C1 segment of cervical spinal cord (tissue), 14 donors: ENCODE measurements at regions not wholly inside any gene's neighbourhood (a gene's known extent, or its start where the extent isn't known, plus 50 kb on each side); places are given as distances from the start of the nearest gene placed in this dataset.

Experiments used
- DNase-seq, 14 donors: peaks; one replicate each; lab custom pipeline; 2025; lab: John Stamatoyannopoulos, UW

DNA sequence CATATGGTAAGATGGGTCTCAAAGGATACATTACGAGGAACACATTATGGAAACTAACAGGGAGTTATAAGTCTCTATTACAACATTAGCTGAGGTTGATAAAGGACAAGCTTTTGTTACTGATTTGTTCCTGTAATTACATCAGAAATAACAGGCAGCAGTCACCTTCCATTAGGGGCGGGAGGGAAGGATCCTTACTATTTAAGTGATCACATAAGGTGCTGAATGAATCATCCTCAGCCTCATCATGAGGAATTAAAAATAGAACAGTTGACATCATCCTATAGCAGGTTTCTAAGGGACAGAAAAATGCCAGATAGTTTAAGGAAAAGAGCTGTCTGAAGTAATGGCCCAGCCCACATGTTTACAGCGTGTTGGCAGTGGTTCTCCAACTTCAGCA lies 86.9 kb upstream of the MGAT5 start:
- no peak for DNase-seq

DNA sequence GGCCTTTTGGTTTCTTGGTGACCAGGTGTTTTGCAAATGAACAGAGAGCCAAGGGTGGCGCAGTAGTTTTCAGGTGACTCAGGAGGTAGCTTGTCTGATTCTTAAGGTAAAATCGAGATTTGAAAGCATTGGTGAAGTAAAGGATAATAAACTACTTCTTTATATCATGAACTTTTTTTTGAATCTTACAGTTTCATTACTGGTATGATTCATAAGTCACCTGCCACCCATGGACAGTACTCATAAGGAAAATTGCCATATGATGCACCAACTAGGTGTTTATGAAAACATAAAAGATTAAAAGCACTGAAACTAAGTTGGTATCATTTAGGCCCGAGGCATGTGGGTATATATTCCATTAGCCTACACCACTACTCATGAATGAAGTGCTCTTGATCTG lies 84.1 kb upstream of the MGAT5 start:
- no peak for DNase-seq

DNA sequence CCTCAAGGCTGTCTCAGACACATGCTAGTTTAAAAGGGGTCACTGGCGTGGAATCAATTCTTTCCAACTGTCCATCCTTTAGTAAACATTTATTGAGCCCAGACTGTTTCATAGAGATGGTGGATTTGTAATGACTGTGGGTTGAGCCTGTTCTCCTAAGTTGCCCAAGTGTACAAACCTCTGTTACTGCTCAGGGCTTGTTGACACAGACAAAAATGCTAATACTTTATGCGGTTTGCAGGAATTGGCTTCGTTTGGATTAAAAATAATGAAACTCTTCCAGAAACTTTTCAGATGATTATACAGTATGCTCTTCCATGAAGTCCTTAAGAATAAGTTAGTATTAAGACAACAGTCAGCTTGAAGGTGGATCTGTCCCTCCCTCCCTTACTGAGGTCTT lies 83.6 kb upstream of the MGAT5 start:
- DNase-seq, result no peak

- DNase-seq, result no peak
These were observed 83.2 kb upstream of the MGAT5 start for GRCh38 chr2:134170700-134171099.

DNA sequence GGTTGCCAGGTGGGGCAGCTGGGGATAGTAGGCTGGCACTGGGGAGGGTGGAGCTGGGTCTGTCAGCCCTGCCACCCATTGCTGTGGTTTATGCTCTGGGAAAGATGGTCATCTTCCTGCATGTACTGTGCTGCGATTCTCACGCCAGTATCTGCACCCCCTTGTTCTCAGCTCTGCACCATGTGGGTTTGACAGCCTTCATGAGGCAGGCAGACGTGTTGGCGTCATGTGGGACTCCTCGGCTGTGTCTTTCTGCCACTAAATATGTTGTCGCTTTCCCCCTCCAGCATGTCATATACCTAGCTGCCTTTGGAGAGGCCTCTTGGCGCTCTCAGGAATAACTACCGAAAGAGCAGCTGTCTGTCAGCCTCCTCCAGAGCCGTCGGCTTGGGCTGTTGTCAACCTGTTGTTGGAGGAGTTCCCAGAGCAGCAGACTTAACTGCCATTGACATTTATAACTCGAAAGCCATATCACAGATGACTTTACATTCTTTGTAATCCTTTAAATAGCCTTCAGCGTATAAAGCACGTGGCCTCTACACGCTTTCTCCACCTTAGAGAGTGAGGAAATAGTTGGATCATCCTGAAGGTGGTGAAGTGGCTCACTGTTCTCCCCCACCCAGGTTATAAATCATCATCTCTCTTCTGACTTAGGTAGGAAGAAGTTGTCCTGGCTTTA lies 80.4 kb upstream of the MGAT5 start:
- DNase-seq, result peak in 1 of 14 donors; percentile 74

DNA sequence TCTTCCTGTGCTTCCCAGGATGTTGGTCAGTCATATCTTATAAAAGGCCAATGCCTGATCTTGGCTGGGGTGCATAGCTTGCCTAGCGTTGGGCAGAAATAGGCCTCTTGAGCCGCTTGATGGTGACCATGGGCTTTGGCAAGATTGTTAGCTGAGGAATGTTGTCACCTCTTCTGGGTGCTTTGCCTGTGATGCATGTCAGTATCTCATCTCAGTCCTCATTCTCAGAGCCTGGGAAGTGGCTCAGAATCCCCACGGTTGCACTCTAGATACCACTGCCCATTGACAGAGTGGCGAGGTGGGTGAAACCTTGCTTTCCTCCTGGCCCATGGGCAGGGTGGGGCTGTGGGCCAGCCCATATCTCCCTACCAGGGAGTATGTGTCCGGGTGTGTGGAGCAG lies 79.2 kb upstream of the MGAT5 start:
- DNase-seq, result no peak

DNA sequence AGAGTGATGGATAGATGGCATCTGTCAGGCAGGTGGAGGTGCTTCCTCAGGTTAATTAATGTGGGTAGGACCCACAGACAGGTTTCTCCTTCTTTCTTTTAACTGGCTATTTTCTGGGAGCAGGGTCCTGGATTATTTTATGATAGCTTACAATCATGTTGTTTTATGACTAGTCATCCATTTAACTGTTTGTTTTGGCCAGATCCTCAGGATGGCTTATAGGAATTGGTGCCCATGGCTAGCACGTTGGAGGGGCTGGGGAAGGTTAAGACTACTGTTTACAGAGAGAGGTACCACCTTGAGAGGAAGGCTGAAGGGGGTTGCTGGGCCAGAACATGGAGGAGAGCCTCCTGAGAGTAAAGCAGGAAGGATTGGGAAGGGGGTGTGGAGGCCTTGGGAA lies 78.0 kb upstream of the MGAT5 start:
- DNase-seq, result no peak

- DNase-seq, result peak in 1 of 14 donors; percentile 77
These were observed 76.4 kb upstream of the MGAT5 start for GRCh38 chr2:134177351-134177931.

- DNase-seq, result no peak
These were observed 75.6 kb upstream of the MGAT5 start for GRCh38 chr2:134178138-134178877.

DNA sequence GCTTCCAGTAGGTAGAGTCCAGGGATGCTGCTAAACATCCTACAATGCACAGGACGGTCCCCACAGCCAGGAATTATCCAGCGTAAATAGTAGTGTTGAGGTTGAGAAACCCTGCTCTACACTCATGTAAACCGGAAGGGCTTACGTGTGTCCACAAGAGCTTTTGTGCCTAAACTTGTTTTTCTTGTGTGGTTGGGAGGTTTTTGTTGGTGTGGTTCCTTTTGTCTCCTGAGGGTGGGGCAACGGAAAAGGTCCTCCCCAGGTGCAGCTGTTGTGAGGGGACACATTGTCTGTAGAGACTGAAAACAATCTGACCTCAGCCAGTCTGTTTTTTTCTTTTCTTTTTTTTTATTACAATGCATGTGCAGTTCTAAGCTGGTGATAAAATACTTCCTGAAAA lies 72.7 kb upstream of the MGAT5 start:
- no peak for DNase-seq

GRCh38 chr2:134183679-134184078 lies 70.2 kb upstream of the MGAT5 start:
- DNase-seq, result peak in 1 of 14 donors; percentile 5

DNA sequence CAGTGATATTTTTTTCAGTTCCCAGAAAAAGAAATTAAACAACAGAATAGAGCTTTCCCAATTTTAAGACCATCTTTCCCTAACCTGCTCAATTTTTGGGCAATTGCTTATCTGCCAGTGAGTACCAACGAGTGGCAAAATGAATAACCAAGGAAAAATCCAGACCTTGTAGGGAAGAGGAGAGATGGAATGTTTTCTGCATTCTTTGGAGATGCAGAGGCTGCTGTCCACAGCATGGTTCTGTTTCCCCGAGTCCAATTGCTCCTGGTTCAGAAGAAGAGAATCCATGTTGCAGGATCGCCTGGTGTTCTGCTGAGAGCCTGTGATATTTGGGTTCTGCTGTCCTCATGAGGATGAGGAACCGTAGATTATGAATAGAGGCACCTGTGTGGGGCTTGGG lies 68.2 kb upstream of the MGAT5 start:
- DNase-seq, result no peak

GRCh38 chr2:134189009-134189720 lies 64.7 kb upstream of the MGAT5 start:
- no peak for DNase-seq

GRCh38 chr2:134190062-134190806 lies 63.6 kb upstream of the MGAT5 start:
- DNase-seq, result no peak

DNA sequence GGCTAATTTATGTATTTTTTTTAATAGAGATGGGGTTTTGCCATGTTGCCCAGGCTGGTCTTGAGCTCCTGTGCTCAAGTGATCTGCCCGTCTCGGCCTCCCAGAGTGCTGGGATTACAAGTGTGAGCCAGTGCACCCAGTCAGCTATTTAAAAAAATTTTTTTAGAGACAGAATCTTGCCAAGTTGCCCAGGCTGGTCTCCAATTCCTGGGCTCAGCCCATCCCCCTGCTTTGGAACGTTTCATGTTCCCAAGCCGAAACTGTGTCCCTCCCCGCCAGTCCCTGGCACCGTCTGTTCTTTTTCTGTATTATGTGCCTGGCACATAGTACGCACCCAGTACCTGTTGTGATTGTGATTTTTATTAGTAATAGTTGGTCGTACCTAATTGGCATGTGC lies 63.1 kb upstream of the MGAT5 start:
- peak in 3 of 14 donors; percentile 9 to 41 (median 23) for DNase-seq

GRCh38 chr2:134191835-134192234 lies 62.0 kb upstream of the MGAT5 start:
- no peak for DNase-seq

- DNase-seq, result no peak
These were observed 60.9 kb upstream of the MGAT5 start for GRCh38 chr2:134193006-134193405.

- no peak for DNase-seq
These were observed 59.4 kb upstream of the MGAT5 start for GRCh38 chr2:134194519-134194918.

DNA sequence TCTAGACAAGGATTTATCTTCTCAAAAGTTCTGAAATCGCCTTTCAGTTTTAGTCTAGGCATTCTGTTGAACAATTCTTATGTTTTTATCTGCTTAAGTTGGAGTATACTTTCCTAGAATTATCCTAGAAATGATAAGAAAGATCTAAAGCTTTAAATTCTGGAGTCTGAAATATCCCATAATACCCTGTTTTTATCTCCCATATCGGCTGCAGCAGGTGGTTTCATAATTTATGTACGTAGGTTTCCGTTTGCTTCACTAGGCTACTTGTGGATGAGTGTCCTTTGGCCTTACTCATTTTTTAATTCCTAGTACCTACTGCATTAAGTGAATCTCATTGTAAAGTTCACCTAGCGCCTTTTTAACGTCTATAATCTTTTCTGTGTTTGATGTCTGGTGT lies 58.5 kb upstream of the MGAT5 start:
- no peak for DNase-seq

GRCh38 chr2:134197445-134197844 lies 56.4 kb upstream of the MGAT5 start:
- no peak for DNase-seq

GRCh38 chr2:134198006-134198634 lies 55.8 kb upstream of the MGAT5 start:
- DNase-seq, result no peak
